Ascending aorta (tissue), 2 donors: ENCODE measurements at regions not wholly inside any gene's neighbourhood (a gene's known extent, or its start where the extent isn't known, plus 50 kb on each side); places are given as distances from the start of the nearest gene placed in this dataset.

Source experiments
- DNase-seq, 2 donors: peaks; one replicate each; pipeline ENCODE4 v3.0.0-alpha.2; 2019; ENCODE audit warnings: low spot score in 2 of 2
- H3K27ac ChIP-seq, 2 donors: fragments of 200-600 bp; sonication (generic); one replicate each; pipeline ENCODE4 v1.5.1; 2016 to 2017; ENCODE audit warnings: mild to moderate bottlenecking in 1 of 2
- H3K27me3 ChIP-seq: fragments of 200-600 bp; sonication (generic); one replicate; pipeline ENCODE4 v1.5.1; 2017
- H3K36me3 ChIP-seq, 2 donors: fragments of 200-600 bp; sonication (generic); one replicate each; pipeline ENCODE4 v1.5.1; 2016
- H3K4me1 ChIP-seq, 2 donors: fragments of 200-600 bp; sonication (generic); one replicate each; pipeline ENCODE4 v1.5.1; 2016 to 2017; ENCODE audit warnings: mild to moderate bottlenecking in 1 of 2
- H3K4me3 ChIP-seq, 2 donors: fragments of 200-600 bp; sonication (generic); one replicate each; pipeline ENCODE4 v1.5.1; 2016 to 2017; ENCODE audit warnings: mild to moderate bottlenecking in 1 of 2
- H3K9me3 ChIP-seq, 2 donors: fragments of 200-600 bp; sonication (generic); one replicate each; pipeline ENCODE4 v1.5.1; 2016
- CTCF ChIP-seq, 3 experiments: fragments of 200-600 bp in 2 of 3; fragments of 450-650 bp in 1 of 3; sonication (generic) in 2 of 3; IDR thresholded peaks; one replicate each; pipeline ENCODE4 v1.5.1; 2016 to 2019; ENCODE audit warnings: antibody characterized with exemption in 3 of 3, mild to moderate bottlenecking in 1 of 3, moderate library complexity in 1 of 3
- intact Hi-C: fragments of 100-400 bp; cut with DNase I; formaldehyde crosslinking; loops from one replicate; pipeline ENCODE4 v1.15.1; 2023

- no peak for DNase-seq
- H3K9me3 ChIP-seq, result peaks cover 7 to 29% of the 10 kb centered on the region in 2 donors
- H3K27ac ChIP-seq, result peak overlapping the region in 1 of 2 donors; percentile 6
- H3K27me3 ChIP-seq, result no peaks in the 10 kb centered on the region
- H3K36me3 ChIP-seq, result no peaks in the 10 kb centered on the region
- no peak overlapping the region for H3K4me3 ChIP-seq
- TF ChIP-seq CTCF (IDR thresholded peaks at IDR 0.05), result no peak
- H3K4me1 ChIP-seq, result no peaks in the 10 kb centered on the region
- intact Hi-C loops, result no loop called here
Measured at GRCh38 chr10:31678575-31679516, 249.8 kb downstream of the ARHGAP12 start.

- intact Hi-C loops, result no loop called here
- Histone ChIP-seq H3K27me3 (no peaks in the 10 kb centered on the region), H3K9me3 (peaks cover 5 to 22% of the 10 kb centered on the region in 2 donors), H3K27ac (peak overlapping the region in 1 of 2 donors; percentile 6), H3K36me3 (no peaks in the 10 kb centered on the region), H3K4me1 (no peaks in the 10 kb centered on the region), H3K4me3 (no peak overlapping the region)
- no peak for TF ChIP-seq CTCF (IDR thresholded peaks at IDR 0.05)
- no peak for DNase-seq
Measured at GRCh38 chr10:31678139-31678536, 250.5 kb downstream of the ARHGAP12 start.

GRCh38 chr10:31677195-31678138, 251.2 kb downstream of the ARHGAP12 start:
- Histone ChIP-seq H3K4me1 (no peaks in the 10 kb centered on the region), H3K4me3 (no peak overlapping the region), H3K9me3 (peaks cover 0 to 15% of the 10 kb centered on the region in 2 donors), H3K36me3 (no peaks in the 10 kb centered on the region), H3K27ac (no peak overlapping the region), H3K27me3 (no peaks in the 10 kb centered on the region)
- intact Hi-C loops, result no loop called here
- no peak for TF ChIP-seq CTCF (IDR thresholded peaks at IDR 0.05)
- DNase-seq, result no peak

GRCh38 chr10:31675726-31676125, 252.9 kb downstream of the ARHGAP12 start:
- Histone ChIP-seq H3K36me3 (no peaks in the 10 kb centered on the region), H3K4me3 (no peak overlapping the region), H3K27me3 (no peaks in the 10 kb centered on the region), H3K27ac (no peak overlapping the region), H3K9me3 (peaks cover 0 to 12% of the 10 kb centered on the region in 2 donors), H3K4me1 (no peaks in the 10 kb centered on the region)
- intact Hi-C loops, result no loop called here
- no peak for DNase-seq
- TF ChIP-seq CTCF (IDR thresholded peaks at IDR 0.05), result no peak

- TF ChIP-seq CTCF (IDR thresholded peaks at IDR 0.05), result no peak
- no peaks in the 10 kb centered on the region for H3K4me1 ChIP-seq
- no peak for DNase-seq
- intact Hi-C loops, result no loop called here
- no peak overlapping the region for H3K27ac ChIP-seq
- no peaks in the 10 kb centered on the region for H3K27me3 ChIP-seq
- no peak overlapping the region for H3K4me3 ChIP-seq
- H3K9me3 ChIP-seq, result no peaks in the 10 kb centered on the region
- no peaks in the 10 kb centered on the region for H3K36me3 ChIP-seq
Measured at GRCh38 chr10:31669357-31669756, 259.3 kb downstream of the ARHGAP12 start.
